Ovary (tissue), 7 donors: ENCODE measurements at regions not wholly inside any gene's neighbourhood (a gene's known extent, or its start where the extent isn't known, plus 50 kb on each side); places are given as distances from the start of the nearest gene placed in this dataset.
"Not testable (repeated sequence)": the region's sequence is repeated elsewhere in the genome, so short reads cannot be mapped to it uniquely, and the experiment has no call there.

Experiments used
- DNase-seq, 5 donors: peaks; one replicate each; pipeline ENCODE4 v3.0.0-alpha.2; 2019 to 2020
- H3K27ac ChIP-seq, 2 donors: fragments of 200-600 bp; one replicate each; pipeline versions ENCODE4 v1.5.1 to v1.8.0; 2019 to 2022
- H3K27me3 ChIP-seq: fragments of 200-600 bp; one replicate; pipeline ENCODE4 v1.8.0; 2022
- H3K36me3 ChIP-seq: fragments of 200-600 bp; sonication (generic); one replicate; pipeline ENCODE4 v1.5.1; 2019
- H3K4me1 ChIP-seq: one replicate; pipeline ENCODE4 v1.8.1; 2013; ENCODE audit warnings: mild to moderate bottlenecking, moderate library complexity; ENCODE audit not compliant: insufficient read depth
- H3K4me3 ChIP-seq: fragments of 200-600 bp; sonication (generic); one replicate; pipeline ENCODE4 v1.5.1; 2017
- H3K9me3 ChIP-seq, 2 donors: fragments of 200-600 bp in 1 of 2; sonication (generic) in 1 of 2; one replicate each; pipeline versions ENCODE4 v1.5.1 to v1.8.1; 2013 to 2019; ENCODE audit warnings: mild to moderate bottlenecking in 1 of 2, moderate library complexity in 1 of 2
- EP300 ChIP-seq: sonication (generic); formaldehyde crosslinking; IDR thresholded peaks from one replicate; pipeline ENCODE4 v1.6.1; 2017; ENCODE audit warnings: antibody characterized with exemption
- POLR2A ChIP-seq: fragments of 450-650 bp; IDR thresholded peaks from one replicate; pipeline ENCODE4 v1.6.1; 2017; ENCODE audit warnings: antibody characterized with exemption, mild to moderate bottlenecking, moderate library complexity
- WGBS, 3 donors: extraction: QIAGEN DNeasy Blood & Tissue Kit in 1 of 3; methylation state at CpG; one replicate each; pipeline versions ENCODE4 v1.1.5 to v1.1.7; 2013 to 2017; 5-methylcytosine and 5-hydroxymethylcytosine counted together
- intact Hi-C, 4 donors: fragments of 100-400 bp; cut with DNase I; formaldehyde crosslinking; loops; one replicate each; pipeline versions ENCODE4 v1.11.0 to v1.15.1; 2022 to 2023
- TF ChIP-seq, protein P1 (sequence below), 3 donors: fragments of 450-650 bp in 2 of 3; fragments of 200-600 bp in 1 of 3; IDR thresholded peaks; one replicate each; pipeline versions ENCODE4 v1.5.1 to v1.8.0; 2016 to 2022; ENCODE audit warnings: antibody characterized with exemption in 3 of 3, mild to moderate bottlenecking in 1 of 3
- donor health status: DM: no; HTN: no; CAD: no; lungs with moderate emphysema.
- donor health status: DM: no; HTN: no; CAD: no.
- donor health status: Bipolar disorder and iron deficiency.
- donor health status: DM: no; HTN: no; CAD: no.
- donor health status: DM: yes; HTN: yes; CAD: no.

GRCh38 chr14:103239751-103240150 is 94.3 kb upstream of the EIF5 start:
- H3K9me3 ChIP-seq, result no peaks in the 10 kb centered on the region
- no peaks in the 10 kb centered on the region for H3K27me3 ChIP-seq
- 91 to 95% (median 92%) methylated on average over 6 of the region's 6 CpGs for WGBS, 3 donors
- H3K36me3 ChIP-seq, result no peaks in the 10 kb centered on the region
- H3K4me3 ChIP-seq, result no peak overlapping the region
- no peak for DNase-seq
- no peak overlapping the region for H3K27ac ChIP-seq
- TF ChIP-seq EP300 (no peak), POLR2A (no peak)
- TF ChIP-seq, protein P1, sequence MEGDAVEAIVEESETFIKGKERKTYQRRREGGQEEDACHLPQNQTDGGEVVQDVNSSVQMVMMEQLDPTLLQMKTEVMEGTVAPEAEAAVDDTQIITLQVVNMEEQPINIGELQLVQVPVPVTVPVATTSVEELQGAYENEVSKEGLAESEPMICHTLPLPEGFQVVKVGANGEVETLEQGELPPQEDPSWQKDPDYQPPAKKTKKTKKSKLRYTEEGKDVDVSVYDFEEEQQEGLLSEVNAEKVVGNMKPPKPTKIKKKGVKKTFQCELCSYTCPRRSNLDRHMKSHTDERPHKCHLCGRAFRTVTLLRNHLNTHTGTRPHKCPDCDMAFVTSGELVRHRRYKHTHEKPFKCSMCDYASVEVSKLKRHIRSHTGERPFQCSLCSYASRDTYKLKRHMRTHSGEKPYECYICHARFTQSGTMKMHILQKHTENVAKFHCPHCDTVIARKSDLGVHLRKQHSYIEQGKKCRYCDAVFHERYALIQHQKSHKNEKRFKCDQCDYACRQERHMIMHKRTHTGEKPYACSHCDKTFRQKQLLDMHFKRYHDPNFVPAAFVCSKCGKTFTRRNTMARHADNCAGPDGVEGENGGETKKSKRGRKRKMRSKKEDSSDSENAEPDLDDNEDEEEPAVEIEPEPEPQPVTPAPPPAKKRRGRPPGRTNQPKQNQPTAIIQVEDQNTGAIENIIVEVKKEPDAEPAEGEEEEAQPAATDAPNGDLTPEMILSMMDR (IDR thresholded peaks at IDR 0.05), result no peak
- intact Hi-C loops, result no loop called here
- H3K4me1 ChIP-seq, result no peaks in the 10 kb centered on the region

GRCh38 chr14:103241531-103241930 is 92.5 kb upstream of the EIF5 start:
- no peak overlapping the region for H3K27ac ChIP-seq
- H3K4me1 ChIP-seq, result peaks cover 2% of the 10 kb centered on the region
- intact Hi-C loops, result no loop called here
- H3K36me3 ChIP-seq, result no peaks in the 10 kb centered on the region
- TF ChIP-seq POLR2A (no peak), EP300 (no peak)
- TF ChIP-seq, protein P1 (IDR thresholded peaks at IDR 0.05), result no peak
- H3K9me3 ChIP-seq, result no peaks in the 10 kb centered on the region
- no peak for DNase-seq
- 86 to 93% (median 92%) methylated on average over 8 of the region's 8 CpGs for WGBS, 3 donors
- H3K27me3 ChIP-seq, result no peaks in the 10 kb centered on the region
- no peak overlapping the region for H3K4me3 ChIP-seq

- Histone ChIP-seq H3K4me1 (peaks cover 2% of the 10 kb centered on the region), H3K4me3 (no peak overlapping the region), H3K27me3 (no peaks in the 10 kb centered on the region), H3K9me3 (no peaks in the 10 kb centered on the region), H3K27ac (no peak overlapping the region), H3K36me3 (no peaks in the 10 kb centered on the region)
- intact Hi-C loops, result no loop called here
- TF ChIP-seq, protein P1 (IDR thresholded peaks at IDR 0.05), result no peak
- TF ChIP-seq EP300 (no peak), POLR2A (no peak)
- 85% methylated on average over 7 of the region's 7 CpGs for WGBS, 3 donors
- no peak for DNase-seq
Measured at GRCh38 chr14:103243764-103244737, 90.0 kb upstream of the EIF5 start.

GRCh38 chr14:103245624-103246031 is 88.4 kb upstream of the EIF5 start:
- H3K27ac ChIP-seq, intact Hi-C loops, H3K4me3 ChIP-seq, DNase-seq, H3K9me3 ChIP-seq, H3K36me3 ChIP-seq, H3K27me3 ChIP-seq, H3K4me1 ChIP-seq: not testable (repeated sequence)
- WGBS, 3 donors, result 13 to 22% (median 13%) methylated on average over 3 of the region's 3 CpGs

GRCh38 chr14:103246070-103246469 is 88.0 kb upstream of the EIF5 start:
- no peak for DNase-seq
- H3K4me3 ChIP-seq, result no peak overlapping the region
- H3K4me1 ChIP-seq, result peaks cover 2% of the 10 kb centered on the region
- TF ChIP-seq POLR2A, result no peak
- TF ChIP-seq, protein P1 (IDR thresholded peaks at IDR 0.05), result no peak
- no peak for TF ChIP-seq EP300
- H3K27ac ChIP-seq, result no peak overlapping the region
- 10 to 21% (median 14%) methylated on average over 2 of the region's 2 CpGs for WGBS, 3 donors
- H3K36me3 ChIP-seq, result no peaks in the 10 kb centered on the region
- no peaks in the 10 kb centered on the region for H3K9me3 ChIP-seq
- no peaks in the 10 kb centered on the region for H3K27me3 ChIP-seq
- intact Hi-C loops, result no loop called here
